ENCODE measurements at regions not wholly inside any gene's neighbourhood (a gene's known extent, or its start where the extent isn't known, plus 50 kb on each side); places are given as distances from the start of the nearest gene placed in this dataset.

- no peak for DNase-seq
Measured at GRCh38 chr6:102474041-102474807, 1080.7 kb downstream of the GRIK2 start.

GRCh38 chr6:102458990-102459389 is 1065.5 kb downstream of the GRIK2 start:
- DNase-seq, result no peak

- DNase-seq, result no peak
Measured at GRCh38 chr6:102438171-102438570, 1044.7 kb downstream of the GRIK2 start.

- DNase-seq, result no peak
Measured at GRCh38 chr6:102417368-102417998, 1024.0 kb downstream of the GRIK2 start.

- DNase-seq, result no peak
Measured at GRCh38 chr6:102415891-102416290, 1022.4 kb downstream of the GRIK2 start.

DNA sequence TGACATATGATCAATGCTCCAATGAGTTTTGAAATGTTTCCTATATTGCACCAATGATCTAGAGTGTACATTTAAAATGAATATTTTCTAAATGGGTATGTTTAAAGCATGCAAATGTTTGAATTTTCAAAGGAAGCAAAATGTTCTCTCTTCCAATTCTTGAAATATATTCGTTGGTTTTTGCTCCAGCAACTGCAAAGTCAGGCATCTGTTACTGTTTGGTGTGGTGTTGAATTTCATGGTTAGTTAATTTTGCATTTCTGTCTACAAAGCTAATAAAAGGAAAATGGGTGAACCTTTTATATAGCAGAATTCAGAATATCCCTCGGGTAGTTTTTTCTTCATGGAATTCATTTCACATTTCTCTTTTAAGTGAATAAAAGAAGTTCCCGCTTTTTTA is 1018.3 kb downstream of the GRIK2 start:
- DNase-seq, result no peak

- no peak for DNase-seq
Measured at GRCh38 chr6:102407886-102408741, 1014.6 kb downstream of the GRIK2 start.

DNA sequence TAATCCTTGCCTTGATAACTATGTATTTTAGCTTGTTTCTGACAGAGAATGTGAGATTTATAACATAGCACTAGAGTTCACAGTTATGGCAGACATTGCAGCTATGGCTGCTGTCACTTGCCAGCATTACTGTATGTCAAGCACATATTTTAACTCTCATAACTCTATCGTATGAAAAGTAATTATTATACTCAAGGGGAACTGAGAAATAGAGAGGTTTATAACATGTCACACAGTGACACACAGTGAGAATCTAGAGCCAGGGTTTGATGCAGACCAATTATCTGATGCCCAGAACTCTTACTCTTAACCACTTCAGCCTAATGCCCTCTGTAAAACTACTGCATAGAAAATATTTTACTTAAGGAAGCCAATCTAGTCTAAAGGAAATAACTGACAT is 1012.4 kb downstream of the GRIK2 start:
- DNase-seq, result no peak

DNA sequence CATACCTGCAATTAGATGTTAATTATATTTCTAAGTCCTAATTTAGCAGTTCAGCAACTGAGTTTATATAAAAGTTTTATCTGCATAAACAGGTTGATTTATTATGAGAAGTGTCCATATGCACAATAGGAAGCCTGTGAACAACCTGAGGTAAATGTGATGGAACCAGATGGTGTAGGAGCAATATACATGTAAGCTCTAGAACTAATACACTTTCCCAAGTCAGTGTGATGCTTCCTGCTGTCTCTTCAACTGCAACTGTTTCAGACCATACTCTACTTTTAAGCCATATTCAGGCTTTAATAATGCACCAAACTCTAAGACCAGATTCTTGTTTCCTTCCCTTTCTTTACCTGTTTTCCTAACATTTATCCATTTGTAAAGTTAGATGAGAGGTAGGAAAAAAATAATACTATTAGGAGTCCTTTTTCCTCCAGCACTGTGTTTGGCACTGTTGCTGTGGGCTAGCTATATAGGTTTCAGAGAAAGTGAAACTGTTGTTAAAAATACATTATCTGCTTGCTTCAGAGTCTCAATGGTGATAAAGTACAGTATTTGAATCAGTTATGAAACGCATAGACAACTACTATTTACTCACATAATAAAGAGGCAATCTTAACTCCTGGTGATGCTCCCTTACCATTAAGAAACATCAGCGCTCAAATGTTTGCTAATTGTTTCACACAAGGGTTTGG is 1009.3 kb downstream of the GRIK2 start:
- no peak for DNase-seq

DNA sequence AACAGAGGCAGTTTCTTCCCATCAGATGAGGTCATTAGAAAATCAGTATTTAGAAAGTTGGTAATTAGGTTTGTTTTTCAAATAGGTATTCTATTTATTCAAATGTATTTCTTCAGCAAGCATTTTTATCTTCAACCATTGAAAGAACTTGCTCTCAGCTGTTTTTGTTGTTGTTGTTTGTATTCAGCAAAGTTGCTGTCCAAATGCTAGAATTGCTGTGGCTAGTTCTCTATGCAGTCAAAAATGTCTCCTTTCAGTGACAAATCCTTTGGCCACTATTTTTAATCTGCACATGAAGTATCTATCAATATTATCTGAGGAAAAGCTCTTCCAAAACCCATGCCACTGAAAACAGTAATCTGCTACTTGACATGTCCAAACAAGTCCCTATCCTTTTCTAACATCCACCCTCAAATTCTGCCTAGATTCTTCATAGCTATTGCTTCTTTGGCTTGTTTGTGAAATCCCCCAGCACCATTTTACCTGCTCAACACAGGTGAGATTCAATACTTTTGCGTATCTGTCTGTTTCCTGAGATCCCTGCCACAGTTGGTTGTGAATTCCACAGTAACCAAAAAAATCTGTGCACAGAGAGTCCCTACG is 1005.4 kb downstream of the GRIK2 start:
- DNase-seq, result no peak

DNA sequence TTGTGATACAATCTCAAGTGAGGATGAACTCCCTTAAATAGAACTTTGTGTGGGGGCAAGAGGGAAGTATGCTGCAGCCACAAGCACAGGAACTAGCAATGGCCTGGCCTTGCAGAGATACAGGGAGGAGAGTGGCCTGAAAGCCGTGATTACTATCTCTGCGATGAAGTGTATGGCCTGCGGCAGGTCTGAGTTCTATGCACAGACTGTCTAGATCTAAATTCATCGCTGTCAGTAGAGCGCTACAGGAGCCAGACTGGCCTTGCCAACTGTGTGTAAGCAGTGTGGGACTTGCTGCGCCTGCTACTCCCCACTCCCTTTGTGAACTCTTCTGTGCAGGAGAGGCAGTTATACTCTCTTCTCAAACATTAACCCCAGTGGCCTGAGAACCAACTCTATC is 997.0 kb downstream of the GRIK2 start:
- DNase-seq, result no peak

DNA sequence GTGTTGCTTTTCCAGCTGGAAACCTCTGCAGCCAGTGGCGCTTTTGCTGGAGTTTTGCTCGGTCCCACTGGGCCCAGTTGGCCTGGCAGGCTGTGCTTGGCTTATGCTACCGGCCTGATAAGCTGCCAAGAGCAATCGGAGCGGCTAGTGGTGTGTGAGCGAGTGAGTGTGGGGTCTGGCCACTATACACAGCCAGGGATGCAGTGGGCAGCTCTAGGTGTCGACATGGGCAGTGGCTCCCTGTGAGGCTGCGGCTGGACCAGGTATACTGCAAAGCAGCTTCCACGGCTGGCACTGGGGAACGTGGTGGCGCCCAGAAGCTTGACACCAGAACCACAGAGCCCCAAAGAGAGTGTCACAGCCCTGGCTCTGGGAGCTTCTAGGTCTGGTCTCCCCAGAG is 996.5 kb downstream of the GRIK2 start:
- no peak for DNase-seq

DNA sequence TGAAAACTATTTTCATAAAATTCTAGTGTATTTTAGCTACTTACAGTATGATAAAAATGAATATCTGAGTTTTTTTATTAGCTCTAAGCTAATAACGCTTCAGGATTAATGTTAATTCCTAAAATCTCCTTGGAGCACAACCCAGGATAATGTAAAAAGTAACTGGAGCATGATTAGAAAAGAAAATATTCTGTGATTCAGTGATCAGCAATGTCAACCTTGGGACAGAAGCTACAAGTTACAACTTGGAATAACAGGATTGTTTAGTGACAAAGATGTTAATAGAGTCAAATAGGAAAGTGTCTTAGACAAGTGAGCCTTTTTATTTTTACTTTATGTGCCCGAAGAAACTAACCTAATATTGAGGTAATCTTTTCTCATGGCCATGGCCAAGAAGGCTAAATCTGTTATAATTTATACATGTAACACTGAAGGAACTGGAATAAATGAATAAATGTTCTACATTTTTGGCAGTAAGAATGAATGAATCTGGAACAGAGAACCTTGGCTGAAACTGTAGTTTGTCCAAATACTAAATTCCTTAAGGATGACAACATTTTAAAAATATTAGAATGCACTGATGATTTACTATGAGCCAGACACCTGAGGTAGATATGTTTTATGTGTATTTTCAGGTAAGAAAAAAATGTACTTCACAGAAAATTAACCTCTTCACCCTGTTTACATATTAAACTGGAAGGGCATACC is 994.0 kb downstream of the GRIK2 start:
- DNase-seq, result no peak

GRCh38 chr6:102381203-102381602 is 987.7 kb downstream of the GRIK2 start:
- no peak for DNase-seq

- DNase-seq, result no peak
Measured at GRCh38 chr6:102356170-102356569, 962.7 kb downstream of the GRIK2 start.

GRCh38 chr6:102355578-102355977 is 962.1 kb downstream of the GRIK2 start:
- DNase-seq, result no peak

DNA sequence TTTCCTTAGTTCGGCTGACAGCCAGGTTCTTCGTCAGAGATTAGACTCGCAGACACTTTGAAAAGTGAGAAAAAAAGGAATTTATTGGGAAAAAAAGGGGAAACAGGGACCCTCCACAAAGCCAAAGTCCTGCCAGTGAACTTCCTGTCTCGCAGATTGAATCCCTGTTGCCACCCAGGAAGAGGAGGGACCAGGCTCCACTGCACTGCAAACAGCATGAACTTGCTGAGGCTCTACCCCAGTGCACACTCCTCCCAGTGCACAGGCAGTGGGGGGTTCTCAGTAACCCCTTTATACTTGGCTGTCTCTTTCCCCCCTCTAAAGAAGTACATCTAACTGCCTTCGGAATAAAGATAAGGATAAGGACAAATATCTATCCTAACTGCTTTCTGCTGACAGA is 959.0 kb downstream of the GRIK2 start:
- DNase-seq, result no peak

DNA sequence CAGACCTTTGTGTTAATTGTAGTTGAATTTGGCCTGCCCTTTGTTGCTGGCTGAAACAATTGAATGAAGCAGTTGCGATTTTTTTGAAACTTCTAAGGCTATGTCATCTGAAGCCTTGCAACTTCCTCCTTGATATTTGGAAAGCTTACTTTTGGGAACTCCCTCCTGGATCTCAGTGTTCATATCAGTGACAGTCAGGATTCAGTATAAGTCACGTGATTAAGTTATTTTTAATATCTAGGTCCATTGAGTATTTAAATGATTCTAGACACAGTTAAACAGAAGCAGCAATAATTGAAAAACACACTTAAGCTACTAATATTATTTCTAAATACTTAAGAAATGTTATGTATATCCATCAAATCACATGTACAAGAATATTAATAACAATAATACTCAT is 951.3 kb downstream of the GRIK2 start:
- DNase-seq, result no peak

DNA sequence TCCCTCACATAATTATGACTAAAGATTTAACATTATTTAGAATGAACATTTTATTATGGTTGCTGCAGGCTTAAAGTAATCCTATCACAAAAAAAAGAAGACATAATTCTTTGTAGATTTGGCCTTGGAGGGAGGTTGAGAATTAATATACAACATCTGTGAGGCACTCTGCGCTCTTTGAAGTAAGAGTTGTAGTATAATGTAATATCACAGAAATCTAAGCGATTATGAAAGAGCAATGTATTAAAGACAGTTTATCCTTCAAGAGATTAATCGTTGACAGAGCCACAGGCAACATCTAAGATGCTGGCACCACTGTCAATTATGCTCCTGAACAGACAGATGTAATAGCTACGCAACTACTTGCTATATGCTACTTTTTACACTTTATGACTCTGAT is 946.8 kb downstream of the GRIK2 start:
- DNase-seq, result no peak

DNA sequence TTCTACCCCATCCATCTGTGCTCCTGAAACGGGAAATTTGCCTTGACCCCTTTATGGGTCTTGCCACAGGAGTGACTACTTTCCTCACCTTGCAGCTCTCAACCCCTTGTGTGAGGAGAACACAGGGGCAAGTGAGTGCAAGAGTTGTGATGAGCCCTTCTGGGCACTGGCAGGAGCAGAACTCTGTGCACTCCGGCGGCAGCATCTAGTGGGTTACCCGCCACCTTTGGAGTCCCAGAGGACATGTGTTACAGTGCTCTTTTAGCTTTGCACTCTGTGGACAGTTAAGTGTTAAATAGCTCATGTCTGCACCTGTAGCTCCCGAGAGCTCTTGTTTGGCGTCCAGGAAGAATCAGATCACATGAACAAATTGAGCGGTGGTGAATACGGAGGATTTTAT is 940.2 kb downstream of the GRIK2 start:
- DNase-seq, result no peak

GRCh38 chr6:102327697-102328225 is 934.3 kb downstream of the GRIK2 start:
- no peak for DNase-seq

DNA sequence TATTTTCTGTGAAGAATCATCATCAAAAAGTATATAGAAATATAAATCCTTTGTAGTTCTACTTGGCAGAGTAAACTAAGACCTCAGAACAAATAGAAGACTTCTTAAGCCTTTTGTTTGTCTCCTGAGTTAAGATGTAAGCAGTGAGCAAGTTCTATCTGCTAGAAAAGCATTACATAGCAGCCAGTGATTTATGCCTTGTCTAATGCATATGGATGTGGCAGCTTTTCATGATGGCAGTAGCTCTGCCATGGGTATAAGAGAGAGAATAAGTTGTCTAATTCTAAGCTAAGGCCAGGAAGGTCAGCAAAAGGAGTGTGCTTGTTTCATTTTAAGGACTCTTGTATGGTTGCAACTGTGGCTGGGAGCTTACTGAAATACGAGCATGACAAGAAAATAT is 920.2 kb downstream of the GRIK2 start:
- no peak for DNase-seq

Data from activated T-cell treated with anti-CD3 and anti-CD28 coated beads, Interleukin-2, amount 50 U/mL, for 48 hours (primary cell).